ENCODE measurements at regions not wholly inside any gene's neighbourhood (a gene's known extent, or its start where the extent isn't known, plus 50 kb on each side); places are given as distances from the start of the nearest gene placed in this dataset.

DNA sequence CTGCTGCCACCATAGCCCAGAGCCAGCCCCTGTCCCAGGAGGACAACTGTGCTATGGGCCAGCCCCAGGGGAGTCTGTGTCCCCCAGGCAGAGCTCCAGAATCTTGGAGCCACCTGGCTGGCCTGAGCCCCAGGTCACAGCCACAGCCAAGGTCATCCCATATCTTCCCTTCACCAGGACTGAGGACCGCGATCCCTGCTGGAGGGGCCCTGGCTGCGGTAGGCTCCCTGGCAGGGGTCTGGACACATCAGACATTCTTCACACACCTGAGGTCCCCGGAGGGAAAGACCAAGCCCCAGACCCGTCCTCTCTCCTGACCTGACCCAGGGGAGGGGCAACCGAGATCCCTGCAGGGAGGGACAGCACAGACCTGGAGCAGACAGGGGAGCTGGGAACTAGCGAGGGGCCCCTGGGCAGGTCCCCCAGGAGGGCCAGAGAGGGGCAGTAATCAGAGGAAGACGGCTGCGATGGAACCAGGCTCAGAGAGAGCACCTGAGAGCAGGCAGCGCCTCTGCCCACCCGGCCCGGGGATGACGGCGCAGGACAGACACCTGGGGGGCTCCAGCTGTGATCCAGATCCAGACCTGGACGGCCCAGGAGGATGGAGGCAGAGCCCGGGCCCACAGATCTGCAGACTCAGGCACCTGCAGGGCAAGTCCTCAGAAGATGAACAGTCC is 103.2 kb upstream of the EIF5 start (continued):
- TF ChIP-seq, protein P1, sequence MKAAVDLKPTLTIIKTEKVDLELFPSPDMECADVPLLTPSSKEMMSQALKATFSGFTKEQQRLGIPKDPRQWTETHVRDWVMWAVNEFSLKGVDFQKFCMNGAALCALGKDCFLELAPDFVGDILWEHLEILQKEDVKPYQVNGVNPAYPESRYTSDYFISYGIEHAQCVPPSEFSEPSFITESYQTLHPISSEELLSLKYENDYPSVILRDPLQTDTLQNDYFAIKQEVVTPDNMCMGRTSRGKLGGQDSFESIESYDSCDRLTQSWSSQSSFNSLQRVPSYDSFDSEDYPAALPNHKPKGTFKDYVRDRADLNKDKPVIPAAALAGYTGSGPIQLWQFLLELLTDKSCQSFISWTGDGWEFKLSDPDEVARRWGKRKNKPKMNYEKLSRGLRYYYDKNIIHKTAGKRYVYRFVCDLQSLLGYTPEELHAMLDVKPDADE (IDR thresholded peaks at IDR 0.05) = no peak
- no peak for TF ChIP-seq ZNF114 (CRISPR knock-in tag; IDR thresholded peaks at IDR 0.05)
- TF ChIP-seq, protein P2, sequence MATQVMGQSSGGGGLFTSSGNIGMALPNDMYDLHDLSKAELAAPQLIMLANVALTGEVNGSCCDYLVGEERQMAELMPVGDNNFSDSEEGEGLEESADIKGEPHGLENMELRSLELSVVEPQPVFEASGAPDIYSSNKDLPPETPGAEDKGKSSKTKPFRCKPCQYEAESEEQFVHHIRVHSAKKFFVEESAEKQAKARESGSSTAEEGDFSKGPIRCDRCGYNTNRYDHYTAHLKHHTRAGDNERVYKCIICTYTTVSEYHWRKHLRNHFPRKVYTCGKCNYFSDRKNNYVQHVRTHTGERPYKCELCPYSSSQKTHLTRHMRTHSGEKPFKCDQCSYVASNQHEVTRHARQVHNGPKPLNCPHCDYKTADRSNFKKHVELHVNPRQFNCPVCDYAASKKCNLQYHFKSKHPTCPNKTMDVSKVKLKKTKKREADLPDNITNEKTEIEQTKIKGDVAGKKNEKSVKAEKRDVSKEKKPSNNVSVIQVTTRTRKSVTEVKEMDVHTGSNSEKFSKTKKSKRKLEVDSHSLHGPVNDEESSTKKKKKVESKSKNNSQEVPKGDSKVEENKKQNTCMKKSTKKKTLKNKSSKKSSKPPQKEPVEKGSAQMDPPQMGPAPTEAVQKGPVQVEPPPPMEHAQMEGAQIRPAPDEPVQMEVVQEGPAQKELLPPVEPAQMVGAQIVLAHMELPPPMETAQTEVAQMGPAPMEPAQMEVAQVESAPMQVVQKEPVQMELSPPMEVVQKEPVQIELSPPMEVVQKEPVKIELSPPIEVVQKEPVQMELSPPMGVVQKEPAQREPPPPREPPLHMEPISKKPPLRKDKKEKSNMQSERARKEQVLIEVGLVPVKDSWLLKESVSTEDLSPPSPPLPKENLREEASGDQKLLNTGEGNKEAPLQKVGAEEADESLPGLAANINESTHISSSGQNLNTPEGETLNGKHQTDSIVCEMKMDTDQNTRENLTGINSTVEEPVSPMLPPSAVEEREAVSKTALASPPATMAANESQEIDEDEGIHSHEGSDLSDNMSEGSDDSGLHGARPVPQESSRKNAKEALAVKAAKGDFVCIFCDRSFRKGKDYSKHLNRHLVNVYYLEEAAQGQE (IDR thresholded peaks at IDR 0.05; ENCODE audit: unreplicated experiment) = no peak

DNA sequence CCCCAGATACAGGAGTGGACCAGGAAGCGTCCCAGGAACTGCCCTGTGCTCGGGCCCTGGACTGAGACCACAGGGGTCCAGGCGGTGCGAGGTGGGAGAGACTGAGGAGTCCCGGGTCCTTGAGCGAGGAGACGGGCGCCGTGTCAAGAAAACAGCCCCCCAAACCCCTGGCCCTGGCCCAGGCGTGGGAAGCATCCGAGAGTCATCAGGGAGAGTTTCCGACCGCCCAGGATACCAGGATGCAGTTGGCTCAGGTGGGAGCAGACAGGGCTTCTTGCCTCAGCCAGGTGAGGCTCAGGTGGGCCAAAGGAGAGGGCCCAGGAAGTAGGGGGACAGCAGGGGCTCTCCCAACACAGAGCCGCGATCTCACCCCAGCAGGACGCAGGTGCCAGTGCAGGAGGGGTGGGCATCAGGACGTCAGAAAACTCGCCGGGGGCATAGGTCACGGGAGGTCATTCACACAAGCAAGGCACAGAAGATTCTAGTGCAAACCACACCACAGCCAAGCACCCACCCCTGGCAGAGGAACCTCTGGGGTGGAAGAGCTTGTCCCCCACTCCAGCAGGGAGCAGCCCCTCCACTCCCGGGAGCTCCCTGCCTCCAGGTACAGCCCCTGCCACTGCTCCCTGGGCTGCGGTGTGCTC is 102.5 kb upstream of the EIF5 start:
- no peak overlapping the region for H3K27ac ChIP-seq (ENCODE audit: low read depth)
- no peak for ATAC-seq
- peaks cover 9% of the 10 kb centered on the region for H3K27me3 Mint-ChIP-seq (ENCODE audit: insufficient read depth, low read depth, poor library complexity)
- H2AFZ ChIP-seq = no peak overlapping the region
- no peaks in the 10 kb centered on the region for H4K20me1 ChIP-seq (replicated peaks; ENCODE audit: insufficient read depth)
- H3K27ac Mint-ChIP-seq = no peak overlapping the region
- TF ChIP-seq ZNF114 (CRISPR knock-in tag; IDR thresholded peaks at IDR 0.05) = no peak
- H3K36me3 Mint-ChIP-seq (ENCODE audit: low read depth) = no peaks in the 10 kb centered on the region
- H3F3A ChIP-seq (replicated peaks; ENCODE audit: low read depth) = no peaks in the 10 kb centered on the region
- no peak for DNase-seq (ENCODE audit: low spot score)
- no peaks in the 10 kb centered on the region for H3K9me2 ChIP-seq (ENCODE audit: insufficient read depth)
- H3K79me2 ChIP-seq (replicated peaks; ENCODE audit: insufficient read depth) = no peaks in the 10 kb centered on the region
- H3K4me1 ChIP-seq (ENCODE audit: insufficient read depth) = peaks cover 7% of the 10 kb centered on the region; the same call in 1 of the 2 replicates
- no peak overlapping the region for H3K4me3 Mint-ChIP-seq
- H3K4me2 ChIP-seq = no peak overlapping the region
- H3K36me3 ChIP-seq (ENCODE audit: insufficient read depth) = no peaks in the 10 kb centered on the region
- no peak overlapping the region for H3K4me3 ChIP-seq
- no peaks in the 10 kb centered on the region for H3K27me3 ChIP-seq (ENCODE audit: insufficient read depth)
- no peaks in the 10 kb centered on the region for H3K9me3 Mint-ChIP-seq
- H3K4me1 Mint-ChIP-seq = peaks cover 13% of the 10 kb centered on the region; the same call in 2 of the 3 replicates

DNA sequence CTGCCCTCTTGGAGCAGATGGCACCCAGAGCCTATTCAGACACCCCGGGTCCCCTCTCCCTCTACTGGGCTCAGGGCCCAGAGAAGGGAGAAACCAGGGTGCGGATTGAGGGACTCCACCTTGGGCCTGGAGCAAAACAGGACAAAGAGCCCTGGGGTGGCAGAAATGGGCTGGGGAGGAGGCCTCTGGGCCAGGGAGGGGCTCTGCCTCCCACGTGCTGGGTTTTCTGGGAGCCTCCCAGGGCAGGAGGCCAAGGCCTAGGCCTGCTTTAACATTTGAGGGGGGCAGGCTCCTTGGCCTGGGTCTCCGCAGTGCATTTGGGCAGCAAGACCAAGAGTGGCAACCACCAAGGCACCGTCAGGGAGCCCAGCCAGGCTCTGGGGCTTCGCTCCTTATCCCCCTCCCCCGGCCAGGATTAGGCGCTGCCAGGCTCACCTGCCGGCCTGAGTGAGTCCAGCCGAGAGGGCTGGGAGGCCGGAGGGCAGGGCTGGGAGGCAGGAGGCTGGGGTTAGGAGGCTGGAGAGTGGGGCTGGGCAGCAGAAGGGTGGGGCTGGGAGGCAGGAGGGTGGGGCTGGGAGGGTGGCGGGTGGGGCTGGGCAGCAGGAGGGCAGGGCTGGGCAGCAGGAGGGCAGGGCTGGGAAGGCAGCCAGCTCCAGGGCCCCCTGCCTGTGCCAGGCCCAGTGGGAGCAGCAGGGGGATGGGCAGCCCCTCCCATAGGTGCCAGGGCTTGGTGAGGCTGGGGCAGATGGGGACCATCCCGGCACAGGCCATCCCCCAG is 101.8 kb upstream of the EIF5 start:
- Histone ChIP-seq H3K27ac (ENCODE audit: low read depth) (no peak overlapping the region), H3K4me2 (no peak overlapping the region), H3K4me1 (ENCODE audit: insufficient read depth) (peaks cover 7% of the 10 kb centered on the region; the same call in 1 of the 2 replicates), H2AFZ (no peak overlapping the region), H3K79me2 (replicated peaks; ENCODE audit: insufficient read depth) (no peaks in the 10 kb centered on the region), H3K36me3 (ENCODE audit: insufficient read depth) (no peaks in the 10 kb centered on the region), H3F3A (replicated peaks; ENCODE audit: low read depth) (no peaks in the 10 kb centered on the region), H4K20me1 (replicated peaks; ENCODE audit: insufficient read depth) (no peaks in the 10 kb centered on the region), H3K9me2 (ENCODE audit: insufficient read depth) (no peaks in the 10 kb centered on the region), H3K27me3 (ENCODE audit: insufficient read depth) (no peaks in the 10 kb centered on the region), H3K4me3 (no peak overlapping the region)
- Mint-ChIP-seq H3K9me3 (0 out of 3 replicates have a peak, but pooled peaks cover 2% of the 10 kb centered on the region), H3K27ac (no peak overlapping the region), H3K27me3 (ENCODE audit: insufficient read depth, low read depth, poor library complexity) (peaks cover 9% of the 10 kb centered on the region), H3K4me3 (no peak overlapping the region), H3K36me3 (ENCODE audit: low read depth) (no peaks in the 10 kb centered on the region), H3K4me1 (peaks cover 12% of the 10 kb centered on the region; the same call in 2 of the 3 replicates)
- DNase-seq (ENCODE audit: low spot score) (no peak), ATAC-seq (peak; percentile 79)
- TF ChIP-seq, protein P3, sequence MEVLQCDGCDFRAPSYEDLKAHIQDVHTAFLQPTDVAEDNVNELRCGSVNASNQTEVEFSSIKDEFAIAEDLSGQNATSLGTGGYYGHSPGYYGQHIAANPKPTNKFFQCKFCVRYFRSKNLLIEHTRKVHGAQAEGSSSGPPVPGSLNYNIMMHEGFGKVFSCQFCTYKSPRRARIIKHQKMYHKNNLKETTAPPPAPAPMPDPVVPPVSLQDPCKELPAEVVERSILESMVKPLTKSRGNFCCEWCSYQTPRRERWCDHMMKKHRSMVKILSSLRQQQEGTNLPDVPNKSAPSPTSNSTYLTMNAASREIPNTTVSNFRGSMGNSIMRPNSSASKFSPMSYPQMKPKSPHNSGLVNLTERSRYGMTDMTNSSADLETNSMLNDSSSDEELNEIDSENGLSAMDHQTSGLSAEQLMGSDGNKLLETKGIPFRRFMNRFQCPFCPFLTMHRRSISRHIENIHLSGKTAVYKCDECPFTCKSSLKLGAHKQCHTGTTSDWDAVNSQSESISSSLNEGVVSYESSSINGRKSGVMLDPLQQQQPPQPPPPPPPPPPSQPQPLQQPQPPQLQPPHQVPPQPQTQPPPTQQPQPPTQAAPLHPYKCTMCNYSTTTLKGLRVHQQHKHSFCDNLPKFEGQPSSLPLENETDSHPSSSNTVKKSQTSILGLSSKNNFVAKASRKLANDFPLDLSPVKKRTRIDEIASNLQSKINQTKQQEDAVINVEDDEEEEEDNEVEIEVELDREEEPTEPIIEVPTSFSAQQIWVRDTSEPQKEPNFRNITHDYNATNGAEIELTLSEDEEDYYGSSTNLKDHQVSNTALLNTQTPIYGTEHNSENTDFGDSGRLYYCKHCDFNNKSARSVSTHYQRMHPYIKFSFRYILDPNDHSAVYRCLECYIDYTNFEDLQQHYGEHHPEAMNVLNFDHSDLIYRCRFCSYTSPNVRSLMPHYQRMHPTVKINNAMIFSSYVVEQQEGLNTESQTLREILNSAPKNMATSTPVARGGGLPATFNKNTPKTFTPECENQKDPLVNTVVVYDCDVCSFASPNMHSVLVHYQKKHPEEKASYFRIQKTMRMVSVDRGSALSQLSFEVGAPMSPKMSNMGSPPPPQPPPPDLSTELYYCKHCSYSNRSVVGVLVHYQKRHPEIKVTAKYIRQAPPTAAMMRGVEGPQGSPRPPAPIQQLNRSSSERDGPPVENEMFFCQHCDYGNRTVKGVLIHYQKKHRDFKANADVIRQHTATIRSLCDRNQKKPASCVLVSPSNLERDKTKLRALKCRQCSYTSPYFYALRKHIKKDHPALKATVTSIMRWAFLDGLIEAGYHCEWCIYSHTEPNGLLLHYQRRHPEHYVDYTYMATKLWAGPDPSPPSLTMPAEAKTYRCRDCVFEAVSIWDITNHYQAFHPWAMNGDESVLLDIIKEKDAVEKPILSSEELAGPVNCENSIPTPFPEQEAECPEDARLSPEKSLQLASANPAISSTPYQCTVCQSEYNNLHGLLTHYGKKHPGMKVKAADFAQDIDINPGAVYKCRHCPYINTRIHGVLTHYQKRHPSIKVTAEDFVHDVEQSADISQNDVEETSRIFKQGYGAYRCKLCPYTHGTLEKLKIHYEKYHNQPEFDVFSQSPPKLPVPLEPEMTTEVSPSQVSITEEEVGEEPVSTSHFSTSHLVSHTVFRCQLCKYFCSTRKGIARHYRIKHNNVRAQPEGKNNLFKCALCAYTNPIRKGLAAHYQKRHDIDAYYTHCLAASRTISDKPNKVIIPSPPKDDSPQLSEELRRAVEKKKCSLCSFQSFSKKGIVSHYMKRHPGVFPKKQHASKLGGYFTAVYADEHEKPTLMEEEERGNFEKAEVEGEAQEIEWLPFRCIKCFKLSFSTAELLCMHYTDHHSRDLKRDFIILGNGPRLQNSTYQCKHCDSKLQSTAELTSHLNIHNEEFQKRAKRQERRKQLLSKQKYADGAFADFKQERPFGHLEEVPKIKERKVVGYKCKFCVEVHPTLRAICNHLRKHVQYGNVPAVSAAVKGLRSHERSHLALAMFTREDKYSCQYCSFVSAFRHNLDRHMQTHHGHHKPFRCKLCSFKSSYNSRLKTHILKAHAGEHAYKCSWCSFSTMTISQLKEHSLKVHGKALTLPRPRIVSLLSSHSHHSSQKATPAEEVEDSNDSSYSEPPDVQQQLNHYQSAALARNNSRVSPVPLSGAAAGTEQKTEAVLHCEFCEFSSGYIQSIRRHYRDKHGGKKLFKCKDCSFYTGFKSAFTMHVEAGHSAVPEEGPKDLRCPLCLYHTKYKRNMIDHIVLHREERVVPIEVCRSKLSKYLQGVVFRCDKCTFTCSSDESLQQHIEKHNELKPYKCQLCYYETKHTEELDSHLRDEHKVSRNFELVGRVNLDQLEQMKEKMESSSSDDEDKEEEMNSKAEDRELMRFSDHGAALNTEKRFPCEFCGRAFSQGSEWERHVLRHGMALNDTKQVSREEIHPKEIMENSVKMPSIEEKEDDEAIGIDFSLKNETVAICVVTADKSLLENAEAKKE (CRISPR knock-in tag; IDR thresholded peaks at IDR 0.05) = no peak
- TF ChIP-seq NANOG (IDR thresholded peaks at IDR 0.05; ENCODE audit: borderline replicate concordance) = no peak
- TF ChIP-seq EZH2phosphoT487 (IDR thresholded peaks at IDR 0.05; ENCODE audit: unreplicated experiment) = no peak

Measured in GM23338 (cell line).